ENCODE measurements at regions not wholly inside any gene's neighbourhood (a gene's known extent, or its start where the extent isn't known, plus 50 kb on each side); places are given as distances from the start of the nearest gene placed in this dataset.
A peak's percentile ranks its signal among the peaks of the same experiment; 100 is the strongest.

GRCh38 chr15:31163769-31164572, 62.4 kb upstream of the TRPM1 start:
- Histone ChIP-seq H2AFZ (ENCODE audit: low read length) (no peak overlapping the region), H3K27ac (ENCODE audit: low read depth, low read length) (no peak overlapping the region), H3K36me3 (ENCODE audit: insufficient read depth, low read length) (no peaks in the 10 kb centered on the region), H3K79me2 (ENCODE audit: insufficient read depth, low read length) (no peaks in the 10 kb centered on the region), H3K4me3 (ENCODE audit: insufficient read depth, low read length) (no peak overlapping the region), H4K20me1 (ENCODE audit: insufficient read depth, low read length) (no peaks in the 10 kb centered on the region), H3K9me3 (ENCODE audit: low read depth, low read length) (no peaks in the 10 kb centered on the region), H3K4me2 (ENCODE audit: insufficient read depth, low read length) (no peak overlapping the region), H3K27me3 (ENCODE audit: insufficient read depth, low read length) (no peaks in the 10 kb centered on the region), H3K4me1 (ENCODE audit: insufficient read depth, low read length) (no peaks in the 10 kb centered on the region)
- peak; percentile 62 for DNase-seq (ENCODE audit: insufficient read length, low spot score, missing footprints)
- no peak for TF ChIP-seq CTCF (IDR thresholded peaks at IDR 0.05; ENCODE audit: extremely low read depth, low read depth, low read length)

GRCh38 chr15:31164573-31164912, 63.0 kb upstream of the TRPM1 start:
- H3K79me2 ChIP-seq (ENCODE audit: insufficient read depth, low read length) = no peaks in the 10 kb centered on the region
- TF ChIP-seq CTCF (IDR thresholded peaks at IDR 0.05; ENCODE audit: extremely low read depth, low read depth, low read length) = no peak

GRCh38 chr15:31169558-31169957, 68.0 kb upstream of the TRPM1 start:
- no peaks in the 10 kb centered on the region for H3K36me3 ChIP-seq (ENCODE audit: insufficient read depth, low read length)
- H3K27me3 ChIP-seq (ENCODE audit: insufficient read depth, low read length) = no peaks in the 10 kb centered on the region
- no peaks in the 10 kb centered on the region for H3K9me3 ChIP-seq (ENCODE audit: low read depth, low read length)
- no peak for TF ChIP-seq CTCF (IDR thresholded peaks at IDR 0.05; ENCODE audit: extremely low read depth, low read depth, low read length)
- H3K27ac ChIP-seq (ENCODE audit: low read depth, low read length) = no peak overlapping the region
- H3K4me1 ChIP-seq (ENCODE audit: insufficient read depth, low read length) = no peaks in the 10 kb centered on the region
- H3K79me2 ChIP-seq (ENCODE audit: insufficient read depth, low read length) = no peaks in the 10 kb centered on the region
- H3K4me2 ChIP-seq (ENCODE audit: insufficient read depth, low read length) = no peak overlapping the region
- no peak overlapping the region for H3K4me3 ChIP-seq (ENCODE audit: insufficient read depth, low read length)
- no peak for DNase-seq (ENCODE audit: insufficient read length, low spot score, missing footprints)
- no peaks in the 10 kb centered on the region for H4K20me1 ChIP-seq (ENCODE audit: insufficient read depth, low read length)
- H2AFZ ChIP-seq (ENCODE audit: low read length) = no peak overlapping the region

More at GRCh38 chr15:31164573-31164912, 63.0 kb upstream of the TRPM1 start:
- no peak for DNase-seq (ENCODE audit: insufficient read length, low spot score, missing footprints)
- no peaks in the 10 kb centered on the region for H3K4me1 ChIP-seq (ENCODE audit: insufficient read depth, low read length)
- no peaks in the 10 kb centered on the region for H4K20me1 ChIP-seq (ENCODE audit: insufficient read depth, low read length)
- H2AFZ ChIP-seq (ENCODE audit: low read length) = no peak overlapping the region
- H3K27me3 ChIP-seq (ENCODE audit: insufficient read depth, low read length) = no peaks in the 10 kb centered on the region
- no peaks in the 10 kb centered on the region for H3K9me3 ChIP-seq (ENCODE audit: low read depth, low read length)
- no peaks in the 10 kb centered on the region for H3K36me3 ChIP-seq (ENCODE audit: insufficient read depth, low read length)
- H3K4me3 ChIP-seq (ENCODE audit: insufficient read depth, low read length) = no peak overlapping the region
- no peak overlapping the region for H3K27ac ChIP-seq (ENCODE audit: low read depth, low read length)
- no peak overlapping the region for H3K4me2 ChIP-seq (ENCODE audit: insufficient read depth, low read length)

- no peak overlapping the region for H3K27ac ChIP-seq (ENCODE audit: low read depth, low read length)
- TF ChIP-seq CTCF (IDR thresholded peaks at IDR 0.05; ENCODE audit: extremely low read depth, low read depth, low read length) = no peak
- no peaks in the 10 kb centered on the region for H4K20me1 ChIP-seq (ENCODE audit: insufficient read depth, low read length)
- no peaks in the 10 kb centered on the region for H3K79me2 ChIP-seq (ENCODE audit: insufficient read depth, low read length)
- no peak for DNase-seq (ENCODE audit: insufficient read length, low spot score, missing footprints)
- no peak overlapping the region for H3K4me3 ChIP-seq (ENCODE audit: insufficient read depth, low read length)
- no peak overlapping the region for H3K4me2 ChIP-seq (ENCODE audit: insufficient read depth, low read length)
- H2AFZ ChIP-seq (ENCODE audit: low read length) = no peak overlapping the region
- H3K27me3 ChIP-seq (ENCODE audit: insufficient read depth, low read length) = no peaks in the 10 kb centered on the region
- H3K36me3 ChIP-seq (ENCODE audit: insufficient read depth, low read length) = no peaks in the 10 kb centered on the region
- H3K4me1 ChIP-seq (ENCODE audit: insufficient read depth, low read length) = no peaks in the 10 kb centered on the region
- H3K9me3 ChIP-seq (ENCODE audit: low read depth, low read length) = no peaks in the 10 kb centered on the region
Observed at GRCh38 chr15:31171731-31172130, 70.2 kb upstream of the TRPM1 start.
